ENCODE measurements at regions not wholly inside any gene's neighbourhood (a gene's known extent, or its start where the extent isn't known, plus 50 kb on each side); places are given as distances from the start of the nearest gene placed in this dataset.

DNA sequence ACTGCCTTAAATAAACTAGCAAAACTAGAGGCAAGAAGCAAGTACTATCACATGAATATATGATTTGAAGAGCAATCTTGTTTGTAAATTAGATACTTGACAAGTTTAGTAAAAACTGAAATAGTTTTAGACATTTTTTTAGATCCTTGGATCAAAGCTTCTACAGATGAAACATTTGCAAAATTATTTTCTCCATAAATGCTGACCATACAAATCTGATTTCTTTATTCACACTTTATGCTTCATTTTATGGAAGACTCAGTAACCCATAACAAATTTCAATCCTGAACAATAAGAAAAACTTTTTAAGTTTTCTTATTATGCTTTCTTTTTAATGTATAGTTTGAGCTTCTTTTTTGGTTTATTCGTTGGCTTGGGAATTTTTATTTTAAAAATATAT, 750.2 kb upstream of the SLITRK5 start:
- Histone ChIP-seq H2AFZ (ENCODE audit: low read depth, low read length) (no peak overlapping the region), H3K36me3 (ENCODE audit: control insufficient read depth in 2 of 2, extremely low read depth in 1 of 2, insufficient read depth in 2 of 2, low read length in 2 of 2) (no peaks in the 10 kb centered on the region), H3K9me1 (replicated peaks; ENCODE audit: control insufficient read depth, extremely low read depth, insufficient read depth, low read length) (no peaks in the 10 kb centered on the region), H3K4me3 (replicated peaks in 1 of 3; ENCODE audit: insufficient read depth in 1 of 3, low read depth in 1 of 3, low read length in 3 of 3) (no peak overlapping the region), H3K4me1 (ENCODE audit: control insufficient read depth, extremely low read depth, insufficient read depth, low read length) (no peaks in the 10 kb centered on the region), H3K79me2 (ENCODE audit: control insufficient read depth, insufficient read depth, low read length) (no peaks in the 10 kb centered on the region), H3K4me2 (ENCODE audit: insufficient read depth, low read length) (no peak overlapping the region), H3K9ac (replicated peaks; ENCODE audit: extremely low read depth, insufficient read depth, low read length) (no peak overlapping the region), H3K27me3 (ENCODE audit: control insufficient read depth in 2 of 2, insufficient read depth in 2 of 2, low read length in 2 of 2) (no peaks in the 10 kb centered on the region), H3K27ac (ENCODE audit: insufficient read depth, low read depth, low read length) (no peak overlapping the region), H4K20me1 (replicated peaks; ENCODE audit: control insufficient read depth, extremely low read depth, insufficient read depth, low read length) (no peaks in the 10 kb centered on the region), H3K9me3 (replicated peaks; ENCODE audit: control insufficient read depth, insufficient read depth, low read length) (peaks cover 5% of the 10 kb centered on the region)
- POLR2A ChIA-PET = no interaction called here
- no TSS peak for BruUV-seq (replicated peaks)
- CTCF ChIA-PET = interaction anchor here (1.3 kb wide), 1 partner anchor 9 kb away, joined by 3 read pairs; no protein-coding TSS in a partner anchor
- TF ChIP-seq EZH2 (IDR thresholded peaks at IDR 0.05; ENCODE audit: borderline replicate concordance, low read depth, low read length, severe bottlenecking) (no peak), CTCF (IDR thresholded peaks at IDR 0.05; ENCODE audit: extremely low read depth in 1 of 2, insufficient read depth in 1 of 2, low read depth in 1 of 2, low read length in 2 of 2) (no peak), MYC (IDR thresholded peaks at IDR 0.05; ENCODE audit: low read depth, low read length) (no peak), MAX (IDR thresholded peaks at IDR 0.05; ENCODE audit: insufficient read depth, insufficient read length) (no peak)
- FAIRE-seq = no peak
- dilution Hi-C loops (cut with MboI; ENCODE audit: extremely low pct_ligation_motif_present, low sequenced_read_pairs) (no loop called here), intact Hi-C loops (cut with micrococcal nuclease) (no loop called here)
- DNase-seq (ENCODE audit: low read depth, low spot score) = no peak

- H3K9me3 ChIP-seq (replicated peaks; ENCODE audit: control insufficient read depth, insufficient read depth, low read length) = peaks cover 5% of the 10 kb centered on the region
- no peaks in the 10 kb centered on the region for H3K4me1 ChIP-seq (ENCODE audit: control insufficient read depth, extremely low read depth, insufficient read depth, low read length)
- H2AFZ ChIP-seq (ENCODE audit: low read depth, low read length) = no peak overlapping the region
- no peak overlapping the region for H3K27ac ChIP-seq (ENCODE audit: insufficient read depth, low read depth, low read length)
- dilution Hi-C loops (cut with MboI; ENCODE audit: extremely low pct_ligation_motif_present, low sequenced_read_pairs) = no loop called here
- H3K9me1 ChIP-seq (replicated peaks; ENCODE audit: control insufficient read depth, extremely low read depth, insufficient read depth, low read length) = no peaks in the 10 kb centered on the region
- H3K4me3 ChIP-seq (replicated peaks in 1 of 3; ENCODE audit: insufficient read depth in 1 of 3, low read depth in 1 of 3, low read length in 3 of 3) = no peak overlapping the region
- FAIRE-seq (no peak), DNase-seq (ENCODE audit: low read depth, low spot score) (no peak)
- CTCF ChIA-PET = no interaction called here
- TF ChIP-seq JUN (IDR thresholded peaks at IDR 0.05; ENCODE audit: borderline replicate concordance, insufficient read depth, insufficient read length, low read depth) (no peak), POLR2AphosphoS5 (IDR thresholded peaks at IDR 0.05; ENCODE audit: insufficient read depth, low read depth, low read length) (no peak), GATA2 (IDR thresholded peaks at IDR 0.05; ENCODE audit: insufficient read depth, insufficient read length, low read depth, low read length) (no peak), MYC (IDR thresholded peaks at IDR 0.05; ENCODE audit: low read depth, low read length) (no peak), EZH2 (IDR thresholded peaks at IDR 0.05; ENCODE audit: borderline replicate concordance, low read depth, low read length, severe bottlenecking) (no peak), CTCF (IDR thresholded peaks at IDR 0.05; ENCODE audit: extremely low read depth in 1 of 2, insufficient read depth in 1 of 2, low read depth in 1 of 2, low read length in 2 of 2) (no peak), POLR2A (IDR thresholded peaks at IDR 0.05; ENCODE audit: low read depth, low read length) (no peak), FOS (IDR thresholded peaks at IDR 0.05; ENCODE audit: borderline replicate concordance, insufficient read depth, low read length) (no peak), MAX (IDR thresholded peaks at IDR 0.05; ENCODE audit: insufficient read depth, insufficient read length) (no peak)
- no peaks in the 10 kb centered on the region for H3K36me3 ChIP-seq (ENCODE audit: control insufficient read depth in 2 of 2, extremely low read depth in 1 of 2, insufficient read depth in 2 of 2, low read length in 2 of 2)
- H3K4me2 ChIP-seq (ENCODE audit: insufficient read depth, low read length) = no peak overlapping the region
- H3K79me2 ChIP-seq (ENCODE audit: control insufficient read depth, insufficient read depth, low read length) = no peaks in the 10 kb centered on the region
- no peaks in the 10 kb centered on the region for H4K20me1 ChIP-seq (replicated peaks; ENCODE audit: control insufficient read depth, extremely low read depth, insufficient read depth, low read length)
- BruUV-seq (replicated peaks) = no TSS peak
- intact Hi-C loops (cut with micrococcal nuclease) = no loop called here
- H3K9ac ChIP-seq (replicated peaks; ENCODE audit: extremely low read depth, insufficient read depth, low read length) = no peak overlapping the region
- POLR2A ChIA-PET = no interaction called here
- no peaks in the 10 kb centered on the region for H3K27me3 ChIP-seq (ENCODE audit: control insufficient read depth in 2 of 2, insufficient read depth in 2 of 2, low read length in 2 of 2)
Measured at GRCh38 chr13:86922936-86923335, 748.2 kb upstream of the SLITRK5 start.
